ENCODE measurements at regions not wholly inside any gene's neighbourhood (a gene's known extent, or its start where the extent isn't known, plus 50 kb on each side); places are given as distances from the start of the nearest gene placed in this dataset.

DNA sequence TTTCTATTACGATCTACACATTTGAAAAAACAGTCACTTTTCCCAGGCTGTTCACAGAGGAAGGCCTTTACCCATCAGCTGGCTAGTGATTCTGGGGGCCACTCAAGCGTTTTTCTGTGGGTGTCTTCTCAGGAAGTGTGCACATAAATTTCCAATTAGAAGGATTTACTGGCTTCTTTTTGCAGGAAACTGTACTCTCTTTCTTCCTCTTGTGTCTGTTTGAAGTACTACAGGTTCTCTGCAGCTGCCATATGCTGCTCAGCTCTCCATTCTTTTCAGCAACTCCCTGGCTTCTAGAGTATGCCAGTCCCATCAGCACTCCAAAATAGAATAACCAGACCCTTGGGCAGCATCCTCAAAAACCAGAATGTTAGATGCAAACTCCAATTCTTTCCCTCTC, 110.4 kb upstream of the NAV3 start (continued):
- TF ChIP-seq PHF20 (IDR thresholded peaks at IDR 0.05; ENCODE audit: partially characterized antibody) (no peak), FOXP4 (CRISPR knock-in tag; IDR thresholded peaks at IDR 0.05; ENCODE audit: borderline replicate concordance) (no peak), ZKSCAN3 (CRISPR knock-in tag; IDR thresholded peaks at IDR 0.05) (no peak), SAP30 (IDR thresholded peaks at IDR 0.05; ENCODE audit: borderline replicate concordance, insufficient read depth, low read depth, low read length, poor library complexity, severe bottlenecking) (no peak), SOX6 (IDR thresholded peaks at IDR 0.05) (no peak)

- intact Hi-C loops (cut with micrococcal nuclease) (no loop called here), in situ Hi-C loops (cut with MboI) (no loop called here)
- no peaks in the 10 kb centered on the region for H3K79me2 ChIP-seq (ENCODE audit: control insufficient read depth, insufficient read depth, low read length)
- no peaks in the 10 kb centered on the region for H3K9me1 ChIP-seq (ENCODE audit: control insufficient read depth, insufficient read depth, low read length)
- no peaks in the 10 kb centered on the region for H3K4me1 ChIP-seq (replicated peaks in 1 of 2; ENCODE audit: control insufficient read depth in 2 of 2, insufficient read depth in 2 of 2, low read length in 2 of 2)
- no peak overlapping the region for H2AFZ ChIP-seq (ENCODE audit: low read depth, low read length)
- CTCF ChIA-PET (ENCODE audit: low intra/inter-chr PET ratio), result no interaction called here
- POLR2A ChIA-PET, result no interaction called here
- DNase-seq (ENCODE audit: extremely low read depth in 1 of 4, low spot score in 3 of 4) (no peak), FAIRE-seq (no peak), ATAC-seq (no peak)
- no peaks in the 10 kb centered on the region for H3K9me3 ChIP-seq (replicated peaks; ENCODE audit: control insufficient read depth, insufficient read depth, low read depth, low read length)
- H3K27ac ChIP-seq (ENCODE audit: extremely low read depth, low read depth, low read length), result no peak overlapping the region
- 0% methylated on average over 1 of the region's 1 CpG for WGBS (ENCODE audit: insufficient coverage, low coverage, missing lambda C conversion rate)
- H3K4me2 ChIP-seq (ENCODE audit: insufficient read depth, low read length), result no peak overlapping the region
- no peak overlapping the region for H3K9ac ChIP-seq (ENCODE audit: insufficient read depth in 1 of 2, low read depth in 2 of 2, low read length in 2 of 2)
- H4K20me1 ChIP-seq (replicated peaks; ENCODE audit: control insufficient read depth, insufficient read depth, low read length), result no peaks in the 10 kb centered on the region
- peak; percentile 39 for TF ChIP-seq MAFF (IDR thresholded peaks at IDR 0.05; ENCODE audit: low read length)
- TF ChIP-seq RBFOX2 (IDR thresholded peaks at IDR 0.05; ENCODE audit: low read depth, low read length), result no peak
- TF ChIP-seq ZNF316 (IDR thresholded peaks at IDR 0.05), result 0 out of 2 replicates have a peak, but pooled peaks have one; percentile 24
- TF ChIP-seq FOXK2 (conservative IDR thresholded peaks at IDR 0.05 in 1 of 2, IDR thresholded peaks at IDR 0.05 in 1 of 2; ENCODE audit: low read depth in 2 of 2), result no peak
- 0 out of 2 replicates have a peak, but pooled peaks have one; percentile 18 for TF ChIP-seq MAFG (tag; conservative IDR thresholded peaks at IDR 0.05)
- no peak for TF ChIP-seq SRSF9 (IDR thresholded peaks at IDR 0.05; ENCODE audit: borderline replicate concordance, low read depth, low read length)
- TF ChIP-seq MAFK (IDR thresholded peaks at IDR 0.05; ENCODE audit: low read length), result peak; percentile 30; the same call in 1 of the 2 replicates
- no peak for TF ChIP-seq ZBTB1 (CRISPR knock-in tag; IDR thresholded peaks at IDR 0.05; ENCODE audit: borderline replicate concordance, low read depth)
- no peaks in the 10 kb centered on the region for H3K36me3 ChIP-seq (ENCODE audit: control insufficient read depth, insufficient read depth, low read length)
- H3K4me3 ChIP-seq, result no peak overlapping the region
- no TSS peak for BruUV-seq (replicated peaks)
- no peaks in the 10 kb centered on the region for H3K27me3 ChIP-seq (ENCODE audit: control insufficient read depth in 2 of 2, insufficient read depth in 2 of 2, low read length in 2 of 2)
Observed at GRCh38 chr12:77710209-77710608, 120.5 kb upstream of the NAV3 start.
